Esophagus muscularis mucosa (tissue), 3 donors: ENCODE measurements at regions not wholly inside any gene's neighbourhood (a gene's known extent, or its start where the extent isn't known, plus 50 kb on each side); places are given as distances from the start of the nearest gene placed in this dataset.

Experiments used
- CTCF ChIP-seq, 3 experiments: fragments of 200-600 bp in 2 of 3; fragments of 450-650 bp in 1 of 3; sonication (generic) in 2 of 3; IDR thresholded peaks; one replicate each; pipeline ENCODE4 v1.5.1; 2017 to 2019; ENCODE audit warnings: antibody characterized with exemption in 3 of 3, mild to moderate bottlenecking in 2 of 3, moderate library complexity in 1 of 3
- POLR2A ChIP-seq: fragments of 450-650 bp; IDR thresholded peaks from one replicate; pipeline ENCODE4 v1.6.1; 2017; ENCODE audit warnings: antibody characterized with exemption, moderate library complexity, mild to moderate bottlenecking, low read depth

- TF ChIP-seq POLR2A, result no peak
- no peak for TF ChIP-seq CTCF (IDR thresholded peaks at IDR 0.05)
Observed at GRCh38 chr10:78909221-78909620, 159.5 kb upstream of the ZMIZ1 start.
